ENCODE measurements at regions not wholly inside any gene's neighbourhood (a gene's known extent, or its start where the extent isn't known, plus 50 kb on each side); places are given as distances from the start of the nearest gene placed in this dataset.

GRCh38 chr10:1873661-1874315, 136.5 kb upstream of the ADARB2 start:
- POLR2A ChIA-PET (ENCODE audit: unreplicated experiment): no interaction called here
- no peak for TF ChIP-seq FOS (IDR thresholded peaks at IDR 0.05; ENCODE audit: low read depth, low read length)
- TF ChIP-seq SMC3 (IDR thresholded peaks at IDR 0.05; ENCODE audit: low read depth, low read length): no peak
- TF ChIP-seq MAZ (IDR thresholded peaks at IDR 0.05; ENCODE audit: borderline replicate concordance, low read depth, low read length): no peak
- no peak for TF ChIP-seq MAFK (IDR thresholded peaks at IDR 0.05; ENCODE audit: low read depth, low read length)
- TF ChIP-seq BHLHE40 (IDR thresholded peaks at IDR 0.05; ENCODE audit: low read depth, low read length): no peak
- TF ChIP-seq ELK1 (IDR thresholded peaks at IDR 0.05; ENCODE audit: borderline replicate concordance, low read depth, low read length): no peak
- no peak for TF ChIP-seq CTCF (conservative IDR thresholded peaks at IDR 0.05; ENCODE audit: low read depth, low read length)
- TF ChIP-seq MXI1 (IDR thresholded peaks at IDR 0.05; ENCODE audit: borderline replicate concordance, low read depth, low read length): no peak
- TF ChIP-seq CEBPB (IDR thresholded peaks at IDR 0.05; ENCODE audit: low read depth, low read length): no peak
- TF ChIP-seq CHD1 (IDR thresholded peaks at IDR 0.05; ENCODE audit: low read depth, low read length): no peak
- CTCF ChIA-PET: no interaction called here

More at GRCh38 chr10:1873661-1874315, 136.5 kb upstream of the ADARB2 start:
- Histone ChIP-seq H4K91ac (ENCODE audit: insufficient read depth, low read depth, low read length) (no peak overlapping the region), H3K9me3 (ENCODE audit: control insufficient read depth, insufficient read depth, low read length) (peaks cover 36% of the 10 kb centered on the region), H4K8ac (ENCODE audit: low read depth in 2 of 2, low read length in 2 of 2) (no peak overlapping the region), H2AK5ac (ENCODE audit: low read depth, low read length) (no peak overlapping the region), H2AFZ (replicated peaks; ENCODE audit: low read length, poor library complexity) (no peak overlapping the region), H3K9ac (ENCODE audit: low read depth, low read length) (no peak overlapping the region), H3K23ac (ENCODE audit: low read depth, low read length) (no peak overlapping the region), H3K36me3 (ENCODE audit: control insufficient read depth, insufficient read depth, low read length) (no peaks in the 10 kb centered on the region), H3K4ac (ENCODE audit: low read depth, low read length) (no peak overlapping the region), H3K27me3 (ENCODE audit: control insufficient read depth, insufficient read depth, low read length) (no peaks in the 10 kb centered on the region), H2BK20ac (ENCODE audit: low read depth, low read length) (no peak overlapping the region), H2BK120ac (ENCODE audit: low read depth, low read length) (no peak overlapping the region), H3K4me1 (ENCODE audit: control insufficient read depth, insufficient read depth, low read length) (no peaks in the 10 kb centered on the region), H3K79me1 (ENCODE audit: low read depth in 1 of 2, low read length in 2 of 2) (no peaks in the 10 kb centered on the region), H3K4me2 (ENCODE audit: low read depth, low read length) (no peak overlapping the region), H3K56ac (ENCODE audit: extremely low read depth, insufficient read depth, low read length) (no peak overlapping the region), H2BK5ac (ENCODE audit: low read depth, low read length, poor library complexity, severe bottlenecking) (no peak overlapping the region), H4K5ac (ENCODE audit: low read depth, low read length) (no peak overlapping the region), H2BK15ac (ENCODE audit: low read depth, low read length) (no peak overlapping the region), H2AK9ac (replicated peaks; ENCODE audit: low read depth, low read length, poor library complexity) (no peak overlapping the region), H4K20me1 (ENCODE audit: insufficient read depth, low read length) (no peaks in the 10 kb centered on the region), H3K27ac (ENCODE audit: insufficient read depth, low read length) (no peak overlapping the region), H3K18ac (ENCODE audit: low read depth, low read length) (no peak overlapping the region), H3K4me3 (ENCODE audit: insufficient read depth, low read depth, low read length) (no peak overlapping the region), H3K14ac (replicated peaks; ENCODE audit: low read depth, low read length) (no peak overlapping the region), H3K9me1 (ENCODE audit: insufficient read depth, low read length) (no peaks in the 10 kb centered on the region)
- BruUV-seq (replicated peaks): no TSS peak
- WGBS, 2 experiments (ENCODE audit: extremely low coverage in 2 of 2, insufficient read length in 1 of 2): no CpG with 5 or more reads among the region's 7 CpGs
- in situ Hi-C loops (cut with MboI; ENCODE audit: low sequenced_read_pairs) (no loop called here), intact Hi-C loops (cut with micrococcal nuclease) (no loop called here), dilution Hi-C loops (cut with HindIII; ENCODE audit: low sequenced_read_pairs, unreplicated experiment) (no loop called here)
- no peak for DNase-seq
- ATAC-seq (ENCODE audit: low read depth): no peak
